GM12864 (cell line): ENCODE measurements at regions not wholly inside any gene's neighbourhood (a gene's known extent, or its start where the extent isn't known, plus 50 kb on each side); places are given as distances from the start of the nearest gene placed in this dataset.

Experiments used
- DNase-seq: peaks from one replicate; pipeline ENCODE4 v3.0.0-alpha.2; 2011; ENCODE audit warnings: low read depth
- H3K4me3 ChIP-seq: 2 replicates; pipeline ENCODE4 v1.5.1; 2011; ENCODE audit warnings: mild to moderate bottlenecking, low read depth, low read length, control low read depth
- TF ChIP-seq, protein P1 (sequence below): IDR thresholded peaks from 2 replicates; pipeline ENCODE4 v1.5.1; 2011; ENCODE audit warnings: low read depth, mild to moderate bottlenecking, moderate library complexity, low read length, control low read depth, inconsistent platforms; ENCODE audit errors: missing control alignments

DNA sequence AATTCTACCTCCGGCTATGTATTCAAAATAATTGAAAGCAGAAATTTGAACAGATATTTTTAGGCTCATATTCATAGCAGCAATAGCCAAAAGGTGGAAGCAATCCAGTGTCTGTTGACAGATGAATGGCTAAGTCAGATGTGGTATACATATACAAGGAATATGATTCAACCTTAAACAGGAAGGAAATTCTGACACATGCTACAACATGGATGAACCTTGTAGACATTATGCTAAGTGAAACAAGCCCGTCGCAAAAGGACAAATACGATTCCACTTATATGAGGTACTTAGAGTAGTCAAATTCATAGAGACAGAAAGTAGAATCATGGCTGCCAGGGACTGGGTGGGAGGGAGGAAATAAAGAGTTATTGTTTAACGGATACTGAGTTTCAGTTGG, 331.6 kb downstream of the PCNX1 start:
- TF ChIP-seq, protein P1, sequence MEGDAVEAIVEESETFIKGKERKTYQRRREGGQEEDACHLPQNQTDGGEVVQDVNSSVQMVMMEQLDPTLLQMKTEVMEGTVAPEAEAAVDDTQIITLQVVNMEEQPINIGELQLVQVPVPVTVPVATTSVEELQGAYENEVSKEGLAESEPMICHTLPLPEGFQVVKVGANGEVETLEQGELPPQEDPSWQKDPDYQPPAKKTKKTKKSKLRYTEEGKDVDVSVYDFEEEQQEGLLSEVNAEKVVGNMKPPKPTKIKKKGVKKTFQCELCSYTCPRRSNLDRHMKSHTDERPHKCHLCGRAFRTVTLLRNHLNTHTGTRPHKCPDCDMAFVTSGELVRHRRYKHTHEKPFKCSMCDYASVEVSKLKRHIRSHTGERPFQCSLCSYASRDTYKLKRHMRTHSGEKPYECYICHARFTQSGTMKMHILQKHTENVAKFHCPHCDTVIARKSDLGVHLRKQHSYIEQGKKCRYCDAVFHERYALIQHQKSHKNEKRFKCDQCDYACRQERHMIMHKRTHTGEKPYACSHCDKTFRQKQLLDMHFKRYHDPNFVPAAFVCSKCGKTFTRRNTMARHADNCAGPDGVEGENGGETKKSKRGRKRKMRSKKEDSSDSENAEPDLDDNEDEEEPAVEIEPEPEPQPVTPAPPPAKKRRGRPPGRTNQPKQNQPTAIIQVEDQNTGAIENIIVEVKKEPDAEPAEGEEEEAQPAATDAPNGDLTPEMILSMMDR: no peak
- no peak overlapping the region for H3K4me3 ChIP-seq
- no peak for DNase-seq

DNA sequence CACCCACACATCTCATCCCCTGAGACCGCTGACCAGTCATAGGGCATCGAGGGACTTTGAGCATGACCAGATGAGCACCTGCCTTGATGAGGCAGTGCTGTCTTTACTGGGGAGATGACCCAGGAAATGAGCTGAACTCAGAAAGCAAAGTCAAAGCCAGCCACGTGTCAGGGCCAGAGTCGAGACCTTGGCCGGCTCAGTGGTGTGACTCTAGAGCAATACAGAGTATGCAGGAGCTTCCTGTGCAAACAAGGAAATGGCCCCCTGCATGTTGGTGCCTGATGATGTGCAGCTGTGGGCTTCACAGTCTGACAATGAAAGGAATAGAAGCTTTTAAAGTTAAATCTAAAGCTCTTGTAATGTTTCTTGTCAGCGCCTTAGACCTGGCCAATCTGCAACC, 332.9 kb downstream of the PCNX1 start:
- no peak overlapping the region for H3K4me3 ChIP-seq
- TF ChIP-seq, protein P1: no peak
- no peak for DNase-seq

DNA sequence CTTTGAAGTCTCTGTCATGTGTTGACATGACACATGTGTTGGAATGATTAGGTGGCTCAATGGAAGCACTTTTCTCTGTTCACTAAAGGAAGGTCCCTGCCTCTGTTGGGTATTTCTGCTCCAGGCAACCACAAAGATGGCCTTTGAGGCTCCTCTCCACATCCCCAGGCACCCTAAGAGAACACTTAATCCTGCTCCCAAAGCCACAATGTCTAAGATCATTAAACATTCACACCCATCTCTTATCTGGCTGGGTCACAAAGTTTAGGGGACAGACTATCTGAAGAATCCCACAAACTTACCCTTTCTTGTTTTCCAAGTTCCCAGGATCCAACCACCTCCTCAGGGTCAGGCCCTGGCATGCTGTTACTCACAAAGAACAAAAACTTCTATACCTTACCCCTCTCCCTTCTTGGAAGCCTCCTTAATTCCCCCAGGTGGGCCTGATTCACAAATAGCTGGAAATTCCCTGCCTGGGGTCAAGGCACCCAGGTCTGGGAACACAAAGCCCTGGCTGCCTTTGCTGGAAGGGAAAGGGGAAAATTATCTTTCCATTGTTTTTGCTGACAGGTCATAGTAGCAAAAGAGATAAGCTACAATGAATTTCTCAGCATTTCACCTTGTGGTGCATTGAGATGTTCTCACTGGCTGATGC, 333.7 kb downstream of the PCNX1 start:
- DNase-seq: no peak
- no peak overlapping the region for H3K4me3 ChIP-seq
- TF ChIP-seq, protein P1: no peak

DNA sequence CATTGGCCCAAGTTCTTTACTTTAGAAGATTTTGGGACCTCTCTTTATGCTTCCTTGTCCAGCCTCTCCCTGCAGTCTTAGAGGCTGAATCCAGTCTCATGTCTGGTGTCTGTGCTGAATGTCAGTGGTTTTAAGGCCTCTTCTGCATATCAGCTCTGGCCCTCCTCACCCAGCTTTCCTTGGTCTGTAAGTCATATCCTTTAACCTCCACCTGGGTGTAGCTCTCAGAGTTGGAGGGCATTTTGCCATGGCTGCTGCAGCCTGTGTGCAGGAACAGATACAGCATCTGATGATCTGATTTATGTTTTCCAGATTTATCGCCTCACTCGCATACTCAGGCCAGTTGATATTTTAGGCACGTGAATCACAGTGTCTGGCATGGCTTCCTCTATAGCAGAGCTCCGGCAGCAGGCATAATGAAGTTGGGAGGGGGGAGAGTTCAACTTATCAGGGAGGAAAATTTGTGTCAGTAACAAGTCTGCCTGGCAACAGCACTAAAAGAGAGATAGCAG, 335.0 kb downstream of the PCNX1 start:
- no peak overlapping the region for H3K4me3 ChIP-seq
- DNase-seq: no peak
- TF ChIP-seq, protein P1: no peak

- DNase-seq: no peak
- TF ChIP-seq, protein P1: no peak
These were observed 336.4 kb downstream of the PCNX1 start for GRCh38 chr14:71243697-71244096.

DNA sequence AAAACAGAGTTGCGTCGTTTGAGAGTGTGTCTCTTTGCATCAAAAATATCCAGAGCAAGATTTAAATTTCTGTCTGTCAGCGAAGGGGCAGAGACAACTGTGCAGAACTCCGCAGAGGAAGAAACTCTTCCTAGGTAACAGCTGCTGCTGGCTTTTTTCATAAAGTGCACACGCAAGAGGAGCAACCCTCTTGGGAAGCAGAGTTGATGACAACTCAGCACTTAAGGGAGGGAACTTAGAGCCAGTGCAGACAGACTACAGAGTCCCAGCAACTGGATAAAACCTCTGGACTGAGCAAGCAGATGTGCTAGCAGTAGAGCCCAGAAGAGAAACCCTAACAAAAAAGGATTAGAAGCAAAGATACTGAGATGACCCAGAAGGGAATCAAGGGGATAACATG, 337.1 kb downstream of the PCNX1 start:
- TF ChIP-seq, protein P1: no peak
- DNase-seq: no peak
- no peak overlapping the region for H3K4me3 ChIP-seq

More at GRCh38 chr14:71243697-71244096, 336.4 kb downstream of the PCNX1 start:
- H3K4me3 ChIP-seq: no peak overlapping the region

DNA sequence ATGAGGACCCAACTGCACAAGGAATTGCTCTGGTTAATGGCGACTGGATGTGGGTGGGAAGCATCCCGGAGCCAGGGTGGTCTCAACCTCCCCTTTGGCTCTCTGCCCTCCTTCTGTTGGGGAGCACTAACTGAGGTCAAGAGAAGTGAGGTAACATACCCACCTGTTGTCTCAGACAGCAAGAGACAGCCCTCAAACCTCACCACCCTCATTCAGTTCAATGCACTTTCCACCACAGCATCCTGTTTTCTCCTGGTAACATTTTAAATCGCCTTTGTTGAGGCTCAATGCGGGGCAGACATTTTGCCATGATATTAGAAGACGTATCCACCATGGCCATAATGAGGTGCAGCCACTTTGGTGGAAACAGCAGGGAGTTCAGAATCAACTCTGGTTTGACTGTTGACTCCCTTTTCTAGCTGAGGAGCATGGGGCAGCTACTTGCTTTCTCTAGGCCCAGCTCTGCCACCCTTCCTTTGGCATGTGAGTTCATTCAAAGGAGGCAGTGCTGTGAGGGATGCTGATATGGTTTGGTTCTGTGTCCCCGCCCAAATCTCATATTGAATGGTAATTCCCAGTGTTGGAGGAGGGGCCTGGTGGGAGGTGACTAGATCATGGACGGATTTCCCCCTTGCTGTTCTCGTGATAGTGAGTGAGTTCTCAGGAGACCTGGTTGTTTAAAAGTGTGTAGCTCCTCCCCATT, 338.6 kb downstream of the PCNX1 start:
- no peak overlapping the region for H3K4me3 ChIP-seq
- no peak for DNase-seq
- TF ChIP-seq, protein P1: no peak
